GM19324 (cell line): ENCODE measurements at regions not wholly inside any gene's neighbourhood (a gene's known extent, or its start where the extent isn't known, plus 50 kb on each side); places are given as distances from the start of the nearest gene placed in this dataset.

Experiments
- ATAC-seq: cut with Tn5 transposase; IDR thresholded peaks from one replicate; pipeline ENCODE4 v1.9.1; 2021; ENCODE audit warnings: mild to moderate bottlenecking, moderate library complexity; ENCODE audit not compliant: unreplicated experiment, low FRiP score

DNA sequence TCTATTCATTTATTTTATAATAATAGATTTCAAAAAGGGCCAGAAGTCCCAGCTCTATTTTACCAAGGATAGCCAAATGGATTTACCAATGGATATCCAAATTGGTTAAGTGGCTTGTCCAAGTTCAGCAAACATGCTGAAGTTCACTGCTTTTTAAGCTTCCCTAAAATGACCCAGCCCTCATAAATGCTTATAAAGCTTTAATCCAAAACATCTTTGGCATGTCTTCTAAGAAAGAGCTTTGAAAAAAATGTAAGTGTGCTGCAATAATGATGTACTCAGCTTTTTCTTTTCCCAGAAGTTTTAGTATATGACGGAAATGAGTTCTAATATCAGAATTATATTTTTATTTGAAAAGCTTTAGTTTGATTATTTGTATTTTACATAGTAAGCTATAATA, 451.5 kb upstream of the ADAMTS5 start:
- no peak for ATAC-seq

DNA sequence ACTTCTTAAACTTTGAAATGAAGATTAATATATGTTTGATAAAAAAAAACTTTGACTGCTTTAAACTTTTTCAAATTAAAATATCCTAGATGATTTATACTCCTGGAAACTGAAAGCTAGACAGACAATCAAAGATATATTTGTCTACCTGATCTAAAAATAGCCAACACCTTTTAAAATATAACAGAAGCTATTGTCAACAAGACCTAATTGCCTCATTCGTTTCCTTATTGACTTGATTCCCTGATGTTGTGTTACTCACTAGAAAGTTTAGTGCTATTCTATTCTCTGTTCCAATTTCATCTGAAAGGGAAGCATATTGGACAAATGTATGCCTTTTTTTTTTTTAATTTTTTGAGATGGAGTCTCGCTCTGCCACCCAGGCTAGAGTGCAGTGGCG, 445.6 kb upstream of the ADAMTS5 start:
- no peak for ATAC-seq

DNA sequence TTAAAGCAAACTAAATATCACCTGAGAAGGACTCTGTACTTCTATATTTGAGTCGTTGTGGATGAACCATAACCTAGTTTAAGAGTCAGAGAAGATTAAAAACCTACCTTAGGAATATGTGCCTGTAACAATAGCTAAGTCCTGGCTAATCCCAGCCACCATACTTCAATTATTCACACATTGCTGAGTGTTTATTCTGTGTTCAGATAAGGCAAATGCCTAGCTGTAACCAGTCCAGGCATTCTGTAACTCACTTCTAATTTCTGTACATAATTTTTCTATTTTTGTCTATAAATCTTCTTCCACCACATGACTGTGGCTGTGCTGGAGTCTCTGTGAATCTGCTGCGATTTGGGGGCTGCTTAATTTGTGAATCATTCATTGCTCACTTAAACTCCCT, 441.9 kb upstream of the ADAMTS5 start:
- ATAC-seq: no peak

DNA sequence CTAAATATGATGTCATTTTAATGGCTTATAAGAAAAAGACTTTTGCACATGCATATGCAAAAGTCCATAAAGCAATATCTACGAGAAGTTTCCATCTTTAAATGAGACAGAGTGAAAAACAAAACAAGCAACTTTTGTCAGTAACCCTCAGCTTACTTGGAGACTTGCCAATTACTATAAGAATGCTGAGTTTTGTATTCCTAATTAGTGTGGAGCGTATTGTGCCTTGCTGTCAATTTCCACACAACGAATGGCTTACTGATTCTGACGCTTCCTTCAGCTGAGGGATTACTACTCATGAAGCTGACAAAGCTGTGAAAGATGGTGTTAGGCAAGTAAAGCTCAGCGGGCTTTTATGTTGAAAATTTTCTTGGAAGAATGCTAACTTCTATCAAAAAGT, 440.4 kb upstream of the ADAMTS5 start:
- ATAC-seq: no peak

DNA sequence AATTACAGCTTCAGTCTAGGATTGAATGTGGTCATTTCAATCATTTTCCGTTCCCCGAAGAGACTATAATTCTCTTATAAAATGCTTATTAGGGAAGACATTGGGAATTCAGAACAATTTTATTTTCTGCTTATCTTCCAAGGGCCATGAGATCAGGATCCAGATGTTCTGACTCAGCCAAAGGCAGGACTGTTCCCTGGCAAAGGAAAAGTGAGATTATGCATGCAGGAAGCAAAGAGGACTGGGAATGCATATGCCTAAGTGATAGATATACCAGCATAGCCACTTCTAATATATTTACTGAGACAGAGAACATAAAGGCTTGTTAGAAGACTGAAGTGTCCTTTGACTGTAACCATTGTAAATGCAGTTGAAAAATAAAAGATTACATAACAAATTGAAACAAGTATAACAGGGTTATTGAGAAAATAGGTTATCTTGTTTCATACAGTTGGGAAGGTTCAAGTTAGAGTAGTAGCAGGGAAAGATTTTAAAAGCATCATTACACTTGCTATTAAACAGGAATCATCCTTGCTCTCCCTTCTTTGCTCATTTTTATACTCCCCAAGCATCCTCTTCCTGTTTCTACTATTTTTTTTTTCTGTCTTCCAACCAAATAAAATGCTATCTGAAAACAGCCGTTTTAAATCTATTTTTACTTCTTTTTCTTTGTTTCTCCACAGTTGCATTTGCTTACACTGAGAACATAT, 439.6 kb upstream of the ADAMTS5 start:
- ATAC-seq: no peak

DNA sequence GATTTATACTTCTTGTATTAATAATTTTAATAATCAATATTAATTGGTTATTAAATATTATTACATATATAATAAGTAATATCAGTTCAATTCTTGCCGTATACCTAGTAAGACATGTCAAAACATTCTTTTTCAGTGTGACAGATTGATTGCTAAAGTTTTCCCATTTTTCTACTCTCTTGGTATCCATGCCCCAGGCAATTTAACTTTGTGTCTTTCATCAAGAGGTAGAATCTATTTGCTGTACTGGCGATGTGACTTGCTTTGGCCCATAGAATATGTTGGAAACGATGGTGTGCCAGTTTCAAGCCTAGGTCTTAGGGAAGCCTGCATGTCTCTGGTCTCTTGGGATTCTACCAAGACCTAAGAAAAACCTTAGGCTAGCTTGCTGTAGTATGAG, 436.1 kb upstream of the ADAMTS5 start:
- ATAC-seq: no peak

DNA sequence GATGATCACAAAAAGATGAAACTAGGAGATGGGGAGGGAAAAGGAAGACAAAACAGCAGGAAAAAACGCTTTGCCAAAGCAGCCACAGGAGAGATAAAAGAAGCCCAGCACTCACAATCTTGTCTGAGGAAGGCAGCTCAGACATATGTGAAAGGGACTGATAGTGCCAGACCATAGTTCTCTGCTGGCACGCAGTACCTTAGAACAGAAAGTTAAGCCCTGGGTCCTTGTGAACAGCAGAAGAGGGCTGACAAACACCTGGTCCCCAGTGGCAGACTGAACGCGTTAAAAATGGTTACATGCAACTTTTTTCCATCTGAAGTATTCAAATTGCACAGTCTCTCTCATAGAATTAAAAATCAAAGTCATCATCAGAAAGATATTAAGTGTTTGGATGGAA, 433.2 kb upstream of the ADAMTS5 start:
- ATAC-seq: no peak

DNA sequence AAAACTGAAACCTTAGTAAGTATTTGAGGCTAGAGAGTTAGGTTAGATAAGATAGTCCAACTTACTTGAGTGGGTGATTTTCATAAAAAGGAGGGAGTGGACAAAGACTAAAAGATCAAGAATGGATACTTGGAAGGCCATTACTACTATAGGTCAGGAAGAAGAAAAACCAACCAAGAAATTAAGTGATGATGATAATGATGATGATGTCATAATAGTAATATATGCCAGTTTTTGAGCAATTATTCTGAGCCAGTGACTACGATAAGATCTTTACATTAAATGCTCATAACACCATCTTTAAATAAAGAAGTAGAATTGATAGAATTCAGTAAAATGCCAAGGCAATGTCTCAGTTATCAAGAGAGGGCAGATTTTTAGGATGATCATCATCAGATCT, 430.7 kb upstream of the ADAMTS5 start:
- ATAC-seq: no peak

DNA sequence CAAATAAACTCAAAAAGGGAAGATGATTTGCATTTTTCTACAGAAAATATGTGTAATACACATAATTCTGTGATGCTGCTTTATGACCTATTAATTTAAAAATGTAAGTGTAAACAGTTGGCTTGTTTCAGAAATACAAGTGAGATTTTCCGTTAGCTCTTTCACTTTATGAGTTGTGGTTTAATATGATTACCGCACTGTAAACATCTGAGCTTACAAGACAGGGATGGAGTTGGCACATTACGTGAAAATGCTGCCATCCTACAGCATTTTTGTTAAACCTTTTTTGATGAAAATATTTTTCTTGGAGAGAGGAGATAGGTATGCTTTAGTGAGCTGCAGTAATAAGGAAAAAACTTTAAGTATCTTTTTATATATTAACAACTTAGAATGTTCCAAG, 426.8 kb upstream of the ADAMTS5 start:
- ATAC-seq: no peak

DNA sequence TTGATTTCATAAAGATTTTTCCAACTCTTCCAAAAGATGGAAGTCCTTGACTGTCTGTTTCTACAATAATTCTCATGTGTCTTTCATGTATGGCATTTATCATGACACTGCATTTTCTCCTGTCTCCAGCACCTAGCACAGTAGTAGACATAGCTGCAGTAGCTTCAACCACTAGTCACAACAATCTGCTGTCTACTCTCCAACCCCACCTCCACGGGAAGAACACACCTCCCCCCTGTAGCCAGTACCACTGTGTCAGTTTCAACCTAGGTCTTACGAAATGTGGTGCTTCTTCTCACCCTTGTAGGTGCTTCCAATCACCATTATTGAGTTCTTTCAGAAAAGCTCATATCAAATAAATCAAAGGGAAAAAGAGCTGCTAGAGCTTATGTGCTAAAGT, 425.1 kb upstream of the ADAMTS5 start:
- ATAC-seq: no peak

DNA sequence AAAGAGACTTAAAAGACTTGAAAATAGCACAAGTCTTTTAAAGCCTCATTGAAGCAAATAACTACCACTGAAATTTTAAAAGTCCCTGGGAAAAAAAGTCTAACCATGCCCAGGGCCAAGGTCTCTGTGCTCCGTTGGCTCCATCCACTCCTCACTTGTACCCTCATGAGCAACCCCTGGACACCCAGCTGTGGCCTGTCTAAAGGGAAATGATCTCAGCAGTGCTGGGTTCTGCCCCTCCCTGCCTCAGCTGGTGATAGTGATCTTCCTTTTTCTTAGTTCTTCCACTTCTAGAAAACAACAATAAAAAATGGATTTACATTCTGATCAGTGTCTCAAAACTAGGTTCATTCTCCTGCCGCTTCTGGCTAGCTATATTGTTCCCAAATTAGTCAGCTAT, 423.5 kb upstream of the ADAMTS5 start:
- ATAC-seq: no peak

DNA sequence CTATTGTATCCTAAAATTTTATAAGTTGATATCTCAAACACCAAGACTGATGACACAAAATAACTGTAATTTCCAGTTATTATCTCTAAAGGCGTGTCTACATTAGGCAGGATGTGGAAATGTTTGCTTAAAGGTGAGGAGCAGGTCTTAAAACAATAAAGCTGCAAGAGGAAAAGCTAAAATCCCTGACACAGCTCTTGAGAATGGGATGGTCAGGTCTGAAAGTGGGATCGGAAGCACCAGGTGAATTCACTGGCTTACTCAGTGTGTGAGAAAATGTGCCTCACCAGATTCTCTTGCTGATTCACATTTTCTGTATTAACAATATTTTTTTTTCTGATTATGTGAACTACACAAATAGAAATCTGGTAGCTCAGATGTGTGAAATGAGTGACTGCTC, 421.9 kb upstream of the ADAMTS5 start:
- no peak for ATAC-seq

DNA sequence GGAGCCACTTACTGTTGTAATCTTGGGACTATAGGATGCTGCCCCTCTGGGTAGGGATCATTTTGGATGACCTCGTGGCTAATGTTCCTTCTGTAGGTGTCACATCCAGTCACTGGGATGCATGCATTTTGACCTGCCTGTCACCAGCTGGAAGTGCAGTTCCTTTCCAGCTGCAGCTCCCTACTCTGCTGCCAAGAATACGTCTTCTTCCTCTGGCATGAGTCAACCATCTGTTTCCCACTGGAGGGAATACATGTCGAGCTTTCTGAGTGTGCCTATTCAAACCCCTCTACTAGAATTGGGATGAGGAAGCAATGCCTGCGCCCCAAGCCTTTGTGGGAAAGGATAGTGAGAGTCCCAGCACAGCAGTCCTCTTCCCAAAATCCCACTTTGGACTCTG, 415.5 kb upstream of the ADAMTS5 start:
- no peak for ATAC-seq

DNA sequence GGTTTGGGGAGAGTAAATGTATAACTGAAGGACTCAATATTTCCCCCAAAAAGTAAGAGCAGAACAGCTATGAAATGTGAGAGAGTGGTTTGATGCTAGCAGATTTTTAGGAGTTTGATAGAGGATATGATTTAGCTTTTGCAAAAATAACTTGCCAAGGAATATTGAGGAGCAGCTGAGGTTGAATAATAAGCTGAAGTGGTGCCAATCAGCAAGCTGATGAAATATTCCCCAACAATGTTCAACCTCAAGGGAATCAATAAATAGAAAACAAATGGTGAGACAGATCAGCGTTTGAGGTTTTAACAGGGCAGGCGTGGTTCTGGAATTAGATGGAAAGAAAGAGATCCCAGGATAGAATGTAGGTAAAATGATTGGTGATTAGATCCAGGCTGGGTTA, 413.4 kb upstream of the ADAMTS5 start:
- no peak for ATAC-seq

DNA sequence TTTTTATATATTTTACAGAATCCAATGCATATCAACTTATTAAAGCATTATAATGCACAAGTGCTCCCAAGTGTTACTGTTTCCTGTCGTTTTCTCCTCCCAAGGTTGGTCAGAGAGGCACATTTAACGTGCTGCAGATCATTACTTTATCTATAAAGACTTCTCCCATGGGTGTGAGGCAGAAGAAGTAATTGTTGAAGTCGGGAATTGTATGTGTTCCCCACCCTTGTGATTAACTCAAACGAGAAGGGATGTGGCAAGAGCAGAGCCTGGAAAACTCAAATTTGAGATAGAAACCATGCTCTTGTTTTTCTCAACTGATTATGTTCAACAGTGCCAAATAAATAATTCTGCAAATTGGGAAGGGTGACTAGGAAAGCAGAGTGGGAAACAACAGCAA, 412.5 kb upstream of the ADAMTS5 start:
- no peak for ATAC-seq

DNA sequence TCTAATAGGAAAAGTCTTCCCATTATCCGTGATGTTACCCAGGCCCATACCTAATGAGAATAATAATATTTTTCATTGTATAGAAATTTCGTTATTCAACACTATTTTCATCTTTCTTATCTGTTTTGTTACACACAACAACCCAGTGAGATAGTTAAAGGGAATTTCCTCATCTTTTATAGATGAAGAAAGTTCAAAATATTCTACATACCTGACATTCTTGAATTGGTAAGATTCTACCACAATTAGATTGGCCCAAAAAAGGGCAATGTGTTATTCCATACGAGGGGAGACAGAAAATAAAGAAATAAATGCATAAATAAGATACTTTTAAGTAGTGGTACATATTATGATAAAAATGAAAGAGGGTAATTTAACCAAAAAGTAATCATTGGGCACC, 405.5 kb upstream of the ADAMTS5 start:
- no peak for ATAC-seq

DNA sequence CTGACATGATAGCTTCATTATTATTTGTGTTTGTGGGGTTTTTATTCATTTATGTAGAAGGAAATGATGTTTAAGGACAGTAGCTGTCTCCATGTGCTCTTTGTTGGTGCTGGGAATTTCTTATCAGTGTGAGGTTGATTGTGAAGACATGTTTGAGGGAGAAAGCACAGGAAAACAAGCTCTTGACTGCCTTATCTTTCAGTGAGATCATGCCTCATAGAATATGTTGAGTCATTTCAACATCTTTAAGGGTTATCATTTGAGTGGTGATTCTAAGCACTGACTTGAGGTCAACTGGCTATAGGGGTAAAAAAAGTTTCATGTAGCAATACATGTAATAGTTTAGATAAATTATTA, 405.1 kb upstream of the ADAMTS5 start:
- ATAC-seq: no peak

DNA sequence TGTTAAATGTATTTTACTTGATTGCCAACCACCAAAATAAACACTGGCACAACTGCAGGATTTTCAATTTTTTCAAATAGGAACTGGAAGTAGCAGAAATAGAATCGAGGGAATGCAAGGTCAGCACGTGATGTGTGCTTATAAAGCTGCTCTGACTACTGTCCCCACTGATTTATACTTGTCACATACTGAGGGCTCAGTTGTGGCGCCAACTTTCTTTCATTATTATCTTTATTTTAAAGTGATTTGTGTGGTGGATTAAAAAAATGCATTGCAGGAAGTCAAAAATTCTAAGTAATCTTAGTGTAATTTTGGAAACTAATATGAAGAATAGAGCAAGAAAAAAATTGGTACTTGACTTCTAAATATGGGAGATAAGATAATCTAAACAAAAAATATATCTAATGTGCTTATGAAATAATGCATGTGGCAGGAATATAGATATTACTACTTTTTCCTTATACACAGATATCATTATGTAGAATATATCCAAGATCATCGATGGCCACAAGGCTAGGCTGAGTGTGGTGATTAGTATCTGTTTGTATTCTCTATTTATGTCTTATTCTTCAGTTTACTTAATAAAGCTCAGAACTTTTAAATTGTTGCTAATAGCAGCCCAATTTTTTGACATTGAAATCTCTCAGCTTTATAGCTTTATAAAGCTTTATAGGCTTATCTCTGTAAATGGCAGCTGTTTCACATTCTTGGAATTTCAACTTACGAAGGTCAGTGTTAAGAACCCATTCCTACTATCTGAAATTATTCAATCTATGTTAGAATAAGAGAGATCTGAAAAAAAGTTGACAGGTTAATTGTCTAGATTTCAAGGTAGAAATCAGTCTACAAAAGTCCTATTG, 404.5 kb upstream of the ADAMTS5 start:
- no peak for ATAC-seq

DNA sequence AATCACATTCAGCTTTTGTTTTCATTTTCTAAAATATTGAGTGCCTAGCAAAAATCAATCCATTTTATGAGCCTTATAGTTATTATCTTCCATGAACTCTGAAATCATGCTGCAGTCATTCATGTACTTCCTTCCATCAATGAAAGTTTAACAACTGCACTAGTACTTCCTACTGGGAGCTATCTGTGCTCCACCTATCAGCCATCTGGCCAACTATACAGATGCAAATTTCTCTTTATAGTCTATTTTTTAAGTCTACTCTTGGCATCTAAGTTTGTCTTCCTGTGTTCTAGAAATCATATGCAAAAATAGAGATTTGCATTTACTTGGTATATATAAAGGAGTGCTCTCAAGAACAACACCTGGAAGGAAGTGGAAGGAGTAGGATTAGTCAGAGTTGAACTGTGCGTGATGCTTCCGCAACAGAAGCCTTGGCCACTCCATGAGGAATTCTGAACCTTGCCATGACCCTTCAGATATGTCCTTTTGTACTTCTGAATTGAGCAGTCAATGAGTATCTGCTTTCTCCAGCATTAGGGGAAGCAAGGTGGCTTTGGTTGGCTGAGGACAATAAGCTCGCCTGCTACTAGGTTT, 403.2 kb upstream of the ADAMTS5 start:
- ATAC-seq: no peak

DNA sequence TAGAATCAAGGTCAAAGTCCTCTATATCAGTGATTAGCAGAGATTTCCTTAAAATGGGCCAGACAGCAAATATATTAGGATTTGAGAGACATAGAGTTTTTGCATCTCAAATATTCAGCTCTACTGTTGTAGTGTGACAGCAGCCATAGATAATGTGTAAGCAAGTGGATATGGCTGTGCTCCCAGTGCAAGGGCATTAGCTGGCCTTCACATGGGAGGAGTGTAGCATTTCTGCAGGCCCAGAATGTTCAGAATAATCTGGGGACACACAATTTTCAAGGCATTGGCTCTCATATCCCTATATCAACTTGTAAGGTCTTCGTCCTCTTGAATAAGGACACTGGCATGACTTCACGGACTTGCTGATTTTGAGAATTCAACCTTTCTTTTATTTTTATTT, 402.3 kb upstream of the ADAMTS5 start:
- no peak for ATAC-seq

DNA sequence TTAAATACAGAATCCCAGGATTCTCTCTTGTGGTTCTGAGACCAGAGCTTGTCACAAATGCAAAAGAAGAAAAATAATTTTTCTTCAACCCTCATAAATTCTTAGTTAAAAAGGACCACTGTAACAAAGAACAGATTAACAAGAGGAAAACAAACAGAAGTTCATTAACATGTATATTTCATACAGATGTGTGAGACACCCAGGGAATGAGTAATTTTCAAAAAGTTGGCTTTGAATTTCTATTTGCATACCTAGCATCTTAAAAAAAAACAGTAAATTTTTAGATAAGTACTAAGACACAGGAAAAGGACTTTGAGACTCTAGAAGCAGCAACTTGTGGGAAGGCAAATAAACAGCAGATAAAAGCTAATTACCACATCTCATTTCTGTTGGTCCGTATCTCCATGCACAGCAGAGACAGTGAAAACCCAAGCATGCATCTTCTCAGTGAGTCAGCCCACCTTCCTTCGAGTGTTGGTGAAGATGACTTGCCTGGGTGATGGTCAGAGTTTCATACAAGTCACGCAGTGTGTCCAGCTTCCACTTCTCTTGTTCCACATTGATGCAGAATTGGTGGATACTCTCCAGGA, 399.9 kb upstream of the ADAMTS5 start:
- ATAC-seq: no peak

DNA sequence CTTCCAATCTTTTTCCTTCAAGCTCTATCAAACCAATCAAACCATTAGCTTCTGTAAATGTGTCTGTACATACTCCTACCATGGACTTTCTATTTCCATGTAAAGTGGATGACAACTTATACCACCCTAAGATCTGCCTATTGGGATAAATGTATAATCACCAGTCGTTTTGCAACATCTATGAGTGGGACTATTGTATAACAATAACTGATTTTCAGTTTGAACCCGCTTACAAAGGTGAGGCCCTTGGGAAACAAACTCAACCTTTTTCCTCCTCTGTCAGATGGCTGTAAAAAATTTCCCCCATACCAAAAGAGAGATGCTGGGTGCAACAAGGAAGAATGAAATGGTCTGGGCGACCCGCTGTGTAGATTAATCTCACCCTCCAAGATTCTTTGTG, 399.1 kb upstream of the ADAMTS5 start:
- ATAC-seq: no peak
